BJ (cell line): ENCODE measurements at regions not wholly inside any gene's neighbourhood (a gene's known extent, or its start where the extent isn't known, plus 50 kb on each side); places are given as distances from the start of the nearest gene placed in this dataset.

Experiments
- CTCF ChIA-PET: fragments of 350-600 bp; formaldehyde crosslinking; extraction: SDS; loops from one replicate; lab custom pipeline; 2021; ENCODE audit warnings: antibody characterized with exemption, inconsistent platforms; lab: Yijun Ruan, JAX
- POLR2A ChIA-PET: fragments of 300-600 bp; sonication (Branson Sonifier 250); formaldehyde crosslinking; extraction: SDS; loops from one replicate; lab custom pipeline; 2021; ENCODE audit warnings: antibody characterized with exemption; lab: Charles Lee
- DNase-seq: peaks from one replicate; pipeline ENCODE4 v3.0.0-alpha.2; 2011; ENCODE audit warnings: low read depth
- H3K27me3 ChIP-seq: 2 replicates; pipeline ENCODE4 v1.6.0; 2011; ENCODE audit warnings: low read length; ENCODE audit not compliant: control insufficient read depth, insufficient read depth
- H3K36me3 ChIP-seq: 2 replicates; pipeline ENCODE4 v1.5.1; 2011; ENCODE audit warnings: low read length; ENCODE audit not compliant: control insufficient read depth, insufficient read depth
- H3K4me3 ChIP-seq: 2 replicates; pipeline ENCODE4 v1.5.1; 2011; ENCODE audit warnings: low read depth, mild to moderate bottlenecking, control low read depth, low read length
- TF ChIP-seq, protein P1 (sequence below): IDR thresholded peaks from 2 replicates; pipeline ENCODE4 v1.5.1; 2011; ENCODE audit warnings: low read depth, mild to moderate bottlenecking, control low read depth, inconsistent platforms, low read length, moderate library complexity; ENCODE audit not compliant: insufficient read depth

DNA sequence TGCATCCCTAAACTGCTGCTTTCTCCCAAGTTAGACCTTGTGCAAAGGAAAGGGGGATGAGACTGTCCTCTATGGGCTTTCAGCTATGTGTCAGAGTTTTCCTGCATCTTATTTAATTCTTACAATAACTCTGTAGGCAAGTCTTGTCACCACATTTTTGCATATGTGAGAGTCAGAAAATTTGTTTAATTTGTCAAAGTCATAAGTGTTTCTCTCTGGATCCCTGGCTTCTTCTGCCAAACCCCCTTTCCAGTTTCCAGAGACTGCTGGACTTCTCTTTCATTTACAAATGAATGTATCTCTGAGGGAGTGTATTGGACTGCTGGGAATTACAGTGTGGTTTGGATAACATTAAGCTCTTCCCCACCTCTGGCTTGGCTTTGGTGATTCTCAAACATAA lies 877.6 kb upstream of the SEL1L start:
- CTCF ChIA-PET = interaction anchor here (1.6 kb wide), 1 partner anchor 11 kb away, joined by 3 read pairs; no protein-coding TSS in a partner anchor
- no peaks in the 10 kb centered on the region for H3K27me3 ChIP-seq
- POLR2A ChIA-PET = no interaction called here
- H3K4me3 ChIP-seq = no peak overlapping the region
- TF ChIP-seq, protein P1, sequence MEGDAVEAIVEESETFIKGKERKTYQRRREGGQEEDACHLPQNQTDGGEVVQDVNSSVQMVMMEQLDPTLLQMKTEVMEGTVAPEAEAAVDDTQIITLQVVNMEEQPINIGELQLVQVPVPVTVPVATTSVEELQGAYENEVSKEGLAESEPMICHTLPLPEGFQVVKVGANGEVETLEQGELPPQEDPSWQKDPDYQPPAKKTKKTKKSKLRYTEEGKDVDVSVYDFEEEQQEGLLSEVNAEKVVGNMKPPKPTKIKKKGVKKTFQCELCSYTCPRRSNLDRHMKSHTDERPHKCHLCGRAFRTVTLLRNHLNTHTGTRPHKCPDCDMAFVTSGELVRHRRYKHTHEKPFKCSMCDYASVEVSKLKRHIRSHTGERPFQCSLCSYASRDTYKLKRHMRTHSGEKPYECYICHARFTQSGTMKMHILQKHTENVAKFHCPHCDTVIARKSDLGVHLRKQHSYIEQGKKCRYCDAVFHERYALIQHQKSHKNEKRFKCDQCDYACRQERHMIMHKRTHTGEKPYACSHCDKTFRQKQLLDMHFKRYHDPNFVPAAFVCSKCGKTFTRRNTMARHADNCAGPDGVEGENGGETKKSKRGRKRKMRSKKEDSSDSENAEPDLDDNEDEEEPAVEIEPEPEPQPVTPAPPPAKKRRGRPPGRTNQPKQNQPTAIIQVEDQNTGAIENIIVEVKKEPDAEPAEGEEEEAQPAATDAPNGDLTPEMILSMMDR = no peak
- no peak for DNase-seq
- H3K36me3 ChIP-seq = no peaks in the 10 kb centered on the region

DNA sequence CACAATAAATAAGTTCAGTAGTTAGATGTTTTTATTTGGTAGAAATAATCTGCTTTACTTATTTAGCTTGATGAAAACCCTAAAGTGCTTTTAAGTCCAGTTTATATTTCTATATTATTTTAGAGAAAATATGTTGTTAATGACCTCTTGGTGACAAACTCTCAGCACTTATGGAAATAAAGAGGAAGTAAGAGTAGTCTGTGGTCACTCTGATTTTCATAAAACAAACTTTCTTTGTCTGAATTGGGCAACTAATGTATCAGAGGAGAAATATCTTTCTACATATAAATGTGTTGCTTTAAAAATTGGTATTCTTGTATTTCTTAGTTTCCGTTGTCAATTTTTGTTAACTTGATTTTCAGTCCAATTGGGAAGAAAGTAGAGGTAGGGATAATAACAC lies 878.9 kb upstream of the SEL1L start:
- DNase-seq = no peak
- POLR2A ChIA-PET = no interaction called here
- TF ChIP-seq, protein P1 = no peak
- no peaks in the 10 kb centered on the region for H3K36me3 ChIP-seq
- CTCF ChIA-PET = no interaction called here
- no peak overlapping the region for H3K4me3 ChIP-seq
- H3K27me3 ChIP-seq = no peaks in the 10 kb centered on the region

DNA sequence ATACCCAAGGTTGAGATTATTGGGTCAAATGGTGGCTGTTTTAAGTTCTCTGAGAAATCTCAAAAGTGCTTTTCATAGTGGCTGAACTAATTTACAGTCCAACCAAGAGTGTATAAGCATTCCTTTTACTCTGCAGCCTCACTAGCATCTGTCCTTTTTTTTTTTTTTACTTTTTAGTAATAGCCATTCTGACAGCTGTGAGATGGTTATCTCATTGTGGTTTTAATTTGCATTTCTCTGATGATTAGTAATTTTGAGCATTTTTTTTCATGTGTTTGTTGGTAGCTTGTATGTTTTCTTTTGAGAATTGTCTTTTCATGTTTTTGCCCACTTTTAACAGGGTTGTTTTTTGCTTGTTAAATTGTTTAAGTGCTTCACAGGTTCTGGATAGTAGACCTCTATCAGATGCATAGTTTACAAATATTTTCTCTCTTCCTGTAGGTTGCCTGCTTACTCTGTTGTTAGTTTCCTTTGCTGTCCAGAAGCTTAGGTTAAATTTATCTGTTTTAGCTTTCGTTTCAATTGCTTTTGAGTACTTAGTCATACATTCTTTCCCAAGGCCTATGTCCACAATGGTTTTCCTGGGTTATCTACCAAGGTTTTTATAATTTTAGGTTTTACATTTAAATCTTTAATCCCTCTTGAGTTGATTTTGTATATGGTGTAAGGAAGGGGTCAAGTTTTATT lies 881.3 kb upstream of the SEL1L start:
- ChIA-PET POLR2A (no interaction called here), CTCF (no interaction called here)
- TF ChIP-seq, protein P1 = no peak

DNA sequence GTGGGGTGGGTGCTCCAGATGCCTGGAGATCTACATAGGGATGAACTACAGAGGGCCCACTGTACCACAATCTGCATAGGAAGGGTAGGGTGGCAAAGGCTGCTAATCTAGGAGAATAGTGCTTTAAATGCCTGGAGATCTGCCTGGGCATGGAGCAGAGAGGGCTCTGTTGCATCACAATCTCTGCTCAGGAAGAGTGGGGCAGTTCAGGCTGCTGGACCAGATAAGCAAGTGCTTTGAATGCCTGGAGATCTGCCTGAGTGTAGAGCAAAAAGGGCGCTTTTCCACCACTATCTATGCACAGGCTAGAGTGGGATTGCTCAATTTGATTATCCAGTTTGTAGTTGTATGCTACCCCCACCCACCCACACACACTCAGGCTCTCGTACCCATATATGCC lies 886.3 kb upstream of the SEL1L start:
- Histone ChIP-seq H3K27me3 (no peaks in the 10 kb centered on the region), H3K36me3 (no peaks in the 10 kb centered on the region), H3K4me3 (no peak overlapping the region)
- TF ChIP-seq, protein P1 = no peak
- ChIA-PET CTCF (no interaction called here), POLR2A (no interaction called here)
- no peak for DNase-seq

More for the DNA sequence above, 881.3 kb upstream of the SEL1L start:
- DNase-seq = no peak
- Histone ChIP-seq H3K27me3 (no peaks in the 10 kb centered on the region), H3K4me3 (no peak overlapping the region), H3K36me3 (no peaks in the 10 kb centered on the region)

DNA sequence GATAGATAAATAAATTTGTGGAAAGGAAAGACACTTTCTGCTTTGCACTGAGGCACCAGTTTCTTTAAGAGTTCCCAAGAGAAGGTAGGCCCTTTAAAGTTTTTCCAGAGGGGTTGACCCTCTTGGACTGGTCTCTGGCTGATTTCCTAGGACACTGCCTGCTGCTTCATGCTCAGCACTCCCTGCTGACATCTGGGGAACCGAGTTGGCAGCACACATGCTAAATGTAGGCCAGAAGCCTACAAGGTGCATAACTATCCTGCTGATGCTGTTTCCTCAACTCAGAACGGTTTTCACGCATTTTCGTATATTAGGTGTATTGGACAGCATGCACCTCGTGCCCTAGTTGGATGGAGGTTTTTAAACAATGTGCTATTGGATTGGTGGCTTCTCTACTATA lies 887.2 kb upstream of the SEL1L start:
- POLR2A ChIA-PET = no interaction called here
- no peaks in the 10 kb centered on the region for H3K27me3 ChIP-seq
- H3K36me3 ChIP-seq = no peaks in the 10 kb centered on the region
- TF ChIP-seq, protein P1 = no peak
- CTCF ChIA-PET = no interaction called here
- no peak for DNase-seq
- no peak overlapping the region for H3K4me3 ChIP-seq
